CD4-positive, CD25-positive, alpha-beta regulatory T cell (primary cell): ENCODE measurements at regions not wholly inside any gene's neighbourhood (a gene's known extent, or its start where the extent isn't known, plus 50 kb on each side); places are given as distances from the start of the nearest gene placed in this dataset.

ENCODE experiments used
- ATAC-seq, 2 donors: fragments of 150-1000 bp; cut with Tn5 transposase; one replicate each; pipeline ENCODE4 v1.10.0; 2021; ENCODE audit warnings: low read depth in 2 of 2, moderate number of reproducible peaks in 2 of 2, moderate library complexity in 1 of 2
- DNase-seq, 3 donors: peaks; one replicate each; pipeline versions ENCODE4 v3.0.0 to v3.0.0-alpha.2; 2012 to 2022; ENCODE audit warnings: mixed read lengths in 1 of 3
- H3K27ac ChIP-seq: one replicate; pipeline ENCODE4 v1.7.0; 2013; ENCODE audit warnings: mild to moderate bottlenecking, low read length; ENCODE audit not compliant: insufficient read depth, poor library complexity, severe bottlenecking
- H3K27me3 ChIP-seq: one replicate; pipeline ENCODE4 v1.7.0; 2013; ENCODE audit warnings: low read length; ENCODE audit not compliant: control insufficient read depth, insufficient read depth
- H3K36me3 ChIP-seq: one replicate; pipeline ENCODE4 v1.7.0; 2013; ENCODE audit warnings: mild to moderate bottlenecking, low read length, moderate library complexity; ENCODE audit not compliant: control insufficient read depth, insufficient read depth
- H3K4me1 ChIP-seq: 2 replicates; pipeline ENCODE4 v1.7.0; 2013; ENCODE audit warnings: mild to moderate bottlenecking, low read length; ENCODE audit not compliant: insufficient read depth, control insufficient read depth, poor library complexity, severe bottlenecking
- H3K4me3 ChIP-seq: one replicate; pipeline ENCODE4 v1.7.0; 2013; ENCODE audit warnings: low read depth, mild to moderate bottlenecking, low read length, moderate library complexity
- H3K9me3 ChIP-seq, 2 experiments: 1 replicate in 1 of 2; 2 replicates in 1 of 2; pipeline ENCODE4 v1.7.0; 2013; ENCODE audit warnings: low read length in 2 of 2, mild to moderate bottlenecking in 1 of 2, moderate library complexity in 1 of 2; ENCODE audit not compliant: control insufficient read depth in 2 of 2
- H3K27ac Mint-ChIP-seq, 3 donors: one replicate each; pipeline ENCODE4 v1.8.0; 2020 to 2022; ENCODE audit warnings: mild to moderate bottlenecking in 3 of 3, mixed read lengths in 3 of 3, moderate library complexity in 2 of 3
- H3K27me3 Mint-ChIP-seq: one replicate; pipeline ENCODE4 v1.8.0; 2022; ENCODE audit warnings: mild to moderate bottlenecking, mixed read lengths
- H3K36me3 Mint-ChIP-seq: one replicate; pipeline ENCODE4 v1.8.0; 2020; ENCODE audit warnings: mixed read lengths
- H3K4me1 Mint-ChIP-seq, 4 donors: one replicate each; pipeline ENCODE4 v1.8.0; 2020 to 2022; ENCODE audit warnings: mixed read lengths in 4 of 4, mild to moderate bottlenecking in 1 of 4
- H3K4me3 Mint-ChIP-seq, 4 donors: one replicate each; pipeline ENCODE4 v1.8.0; 2020 to 2022; ENCODE audit warnings: mild to moderate bottlenecking in 4 of 4, mixed read lengths in 4 of 4, moderate library complexity in 3 of 4
- H3K9me3 Mint-ChIP-seq, 7 donors: one replicate each; pipeline ENCODE4 v1.8.0; 2020 to 2022; ENCODE audit warnings: mixed read lengths in 7 of 7, mild to moderate bottlenecking in 3 of 7, moderate library complexity in 2 of 7

DNA sequence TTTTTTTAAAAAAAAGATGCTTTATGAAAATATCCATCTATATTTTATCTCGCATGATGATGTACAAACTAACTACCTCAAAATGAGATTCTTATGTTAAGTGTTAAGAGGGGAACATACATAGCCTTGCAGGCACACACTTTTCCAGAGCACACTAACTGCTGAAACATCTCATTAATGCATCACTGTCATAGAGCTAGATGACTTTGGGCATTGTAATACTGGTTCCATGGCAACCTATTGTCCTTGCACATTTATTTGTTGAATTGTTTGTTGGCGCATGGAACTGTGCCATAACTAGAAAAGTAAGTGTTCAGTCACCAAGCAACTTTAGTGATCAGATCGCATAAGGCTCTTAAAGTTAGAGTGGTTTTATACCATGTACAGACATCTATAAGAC lies 348.3 kb downstream of the GALC start:
- no peaks in the 10 kb centered on the region for H3K4me1 Mint-ChIP-seq
- Histone ChIP-seq H3K4me3 (no peak overlapping the region), H3K36me3 (no peaks in the 10 kb centered on the region), H3K4me1 (no peaks in the 10 kb centered on the region), H3K27ac (no peak overlapping the region), H3K27me3 (no peaks in the 10 kb centered on the region), H3K9me3 (peaks cover 0 to 11% of the 10 kb centered on the region in 2 experiments)
- ATAC-seq (no peak), DNase-seq (no peak)
- H3K9me3 Mint-ChIP-seq = peaks cover 0 to 8% (median 8%) of the 10 kb centered on the region in 7 donors
- H3K36me3 Mint-ChIP-seq = no peaks in the 10 kb centered on the region
- H3K4me3 Mint-ChIP-seq = no peak overlapping the region
- H3K27ac Mint-ChIP-seq = no peak overlapping the region
- no peaks in the 10 kb centered on the region for H3K27me3 Mint-ChIP-seq

DNA sequence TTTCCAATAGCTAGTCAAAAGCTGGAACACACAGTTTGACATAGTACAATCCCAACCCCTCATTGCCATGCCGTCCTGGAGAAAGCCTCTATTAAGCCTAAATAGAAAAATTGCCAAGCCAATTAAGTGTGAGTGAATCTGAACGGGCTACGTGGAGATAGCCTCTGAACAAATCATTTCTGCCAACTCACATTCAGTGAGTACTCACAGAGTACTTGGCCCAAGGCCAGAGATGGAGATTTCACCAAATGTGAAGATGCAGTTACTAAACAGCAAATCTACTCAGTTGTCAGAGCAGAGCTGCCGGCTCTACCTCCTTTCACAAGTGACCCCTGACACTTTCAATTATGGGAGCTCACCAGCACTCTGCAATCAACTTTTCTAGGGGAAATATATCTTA lies 350.0 kb downstream of the GALC start:
- Histone ChIP-seq H3K9me3 (no peaks in the 10 kb centered on the region), H3K27ac (no peak overlapping the region), H3K36me3 (no peaks in the 10 kb centered on the region), H3K4me1 (no peaks in the 10 kb centered on the region), H3K4me3 (no peak overlapping the region), H3K27me3 (no peaks in the 10 kb centered on the region)
- DNase-seq = no peak
- H3K9me3 Mint-ChIP-seq = peaks cover 0 to 6% (median 3%) of the 10 kb centered on the region in 7 donors
- H3K27me3 Mint-ChIP-seq = no peaks in the 10 kb centered on the region
- no peak for ATAC-seq
- no peaks in the 10 kb centered on the region for H3K36me3 Mint-ChIP-seq
- H3K27ac Mint-ChIP-seq = no peak overlapping the region
- no peak overlapping the region for H3K4me3 Mint-ChIP-seq
- no peaks in the 10 kb centered on the region for H3K4me1 Mint-ChIP-seq

DNA sequence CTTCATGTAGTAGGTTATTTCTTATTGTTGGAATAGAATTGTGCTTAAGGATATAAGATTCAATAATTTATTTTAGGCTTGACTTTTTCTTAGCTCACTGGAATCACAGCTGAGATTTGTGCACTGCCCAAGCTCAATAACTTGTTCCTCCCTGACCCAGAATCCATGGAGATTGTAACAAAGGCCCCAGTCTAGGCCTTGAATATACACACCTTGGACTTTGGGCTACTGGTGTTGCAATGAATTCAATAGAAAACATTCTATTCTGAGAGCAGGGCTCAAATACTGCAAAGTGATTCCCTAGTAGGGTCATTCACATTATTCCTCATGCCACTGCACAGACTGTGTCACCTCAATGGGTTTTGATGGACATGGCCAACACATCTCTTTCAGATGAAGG lies 352.4 kb downstream of the GALC start:
- no peaks in the 10 kb centered on the region for H3K36me3 ChIP-seq
- H3K4me3 ChIP-seq = no peak overlapping the region
- H3K27me3 ChIP-seq = no peaks in the 10 kb centered on the region
- Mint-ChIP-seq H3K27me3 (no peaks in the 10 kb centered on the region), H3K27ac (no peak overlapping the region), H3K9me3 (peaks cover 0 to 6% (median 1%) of the 10 kb centered on the region in 7 donors), H3K4me3 (no peak overlapping the region), H3K4me1 (no peaks in the 10 kb centered on the region), H3K36me3 (no peaks in the 10 kb centered on the region)
- ATAC-seq = no peak
- no peak overlapping the region for H3K27ac ChIP-seq
- no peaks in the 10 kb centered on the region for H3K9me3 ChIP-seq
- no peaks in the 10 kb centered on the region for H3K4me1 ChIP-seq
- no peak for DNase-seq

DNA sequence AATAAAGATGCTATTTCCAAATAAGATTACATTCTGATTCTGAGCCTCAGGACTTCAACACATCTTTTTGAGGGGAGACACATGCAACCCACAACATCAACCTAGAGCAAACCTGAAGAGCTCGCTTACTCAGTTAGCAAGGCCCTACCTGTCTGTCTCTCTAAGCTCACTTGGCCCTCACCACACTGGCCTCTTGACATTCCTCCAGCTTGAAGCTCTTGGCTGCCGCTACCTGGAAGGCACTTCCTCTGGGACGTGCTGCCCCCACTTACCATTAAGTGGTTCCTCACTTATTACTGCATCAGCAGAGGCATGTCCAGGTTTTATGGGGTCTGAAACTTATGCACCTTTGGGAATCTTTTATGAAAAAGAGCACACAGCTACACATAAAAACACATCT lies 354.8 kb downstream of the GALC start:
- Histone ChIP-seq H3K36me3 (no peaks in the 10 kb centered on the region), H3K27ac (no peak overlapping the region), H3K4me3 (no peak overlapping the region), H3K9me3 (no peaks in the 10 kb centered on the region), H3K27me3 (no peaks in the 10 kb centered on the region), H3K4me1 (no peaks in the 10 kb centered on the region)
- DNase-seq (no peak), ATAC-seq (no peak)
- Mint-ChIP-seq H3K27me3 (no peaks in the 10 kb centered on the region), H3K4me1 (no peaks in the 10 kb centered on the region), H3K36me3 (no peaks in the 10 kb centered on the region), H3K9me3 (peaks cover 0 to 6% (median 2%) of the 10 kb centered on the region in 7 donors), H3K27ac (no peak overlapping the region), H3K4me3 (no peak overlapping the region)

DNA sequence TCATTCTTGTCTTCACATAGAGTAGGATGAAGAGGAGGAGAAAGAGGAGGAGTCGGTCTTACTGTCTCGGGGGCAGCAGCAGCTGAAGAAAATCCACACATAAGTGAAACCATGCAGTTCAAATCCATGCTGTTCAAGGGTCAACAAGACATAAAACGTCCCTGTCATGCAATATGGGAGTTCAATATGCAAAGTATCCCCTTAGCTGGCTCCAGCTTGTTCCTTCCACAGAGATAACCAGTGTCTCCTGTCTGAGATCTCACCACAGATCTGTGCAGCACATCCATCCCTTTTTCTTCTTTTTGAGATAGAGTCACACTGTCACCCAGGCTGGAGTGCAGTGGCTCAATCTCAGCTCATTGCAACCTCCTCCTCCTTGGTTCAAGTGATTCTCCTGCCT lies 357.5 kb downstream of the GALC start:
- no peak overlapping the region for H3K27ac ChIP-seq
- H3K36me3 ChIP-seq = no peaks in the 10 kb centered on the region
- H3K4me1 ChIP-seq = no peaks in the 10 kb centered on the region
- Mint-ChIP-seq H3K27me3 (no peaks in the 10 kb centered on the region), H3K36me3 (no peaks in the 10 kb centered on the region), H3K4me3 (no peak overlapping the region), H3K4me1 (no peaks in the 10 kb centered on the region), H3K9me3 (peaks cover 0 to 6% (median 0%) of the 10 kb centered on the region in 7 donors), H3K27ac (no peak overlapping the region)
- H3K4me3 ChIP-seq = no peak overlapping the region
- no peaks in the 10 kb centered on the region for H3K27me3 ChIP-seq
- ATAC-seq = no peak
- no peaks in the 10 kb centered on the region for H3K9me3 ChIP-seq
- DNase-seq = no peak

DNA sequence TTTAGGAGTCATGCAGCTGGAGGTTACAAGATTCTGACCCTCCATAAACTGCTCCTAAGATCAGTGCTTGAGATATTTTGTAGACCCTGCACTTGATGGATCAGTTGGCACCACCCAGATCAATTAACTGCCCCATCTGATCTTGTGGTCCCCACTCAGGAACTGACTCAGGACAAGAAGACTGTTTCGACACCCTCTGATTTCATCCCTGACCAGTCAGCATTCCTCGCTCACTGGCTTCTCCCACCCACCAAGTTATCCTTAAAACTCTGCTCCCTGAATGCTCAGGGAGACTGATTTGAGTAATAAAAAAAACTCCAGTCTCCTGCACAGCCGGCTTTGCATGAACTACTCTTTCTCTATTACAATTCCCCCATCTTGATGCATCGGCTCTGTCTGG lies 360.2 kb downstream of the GALC start:
- Histone ChIP-seq H3K9me3 (no peaks in the 10 kb centered on the region), H3K4me3 (no peak overlapping the region), H3K27ac (no peak overlapping the region), H3K4me1 (no peaks in the 10 kb centered on the region), H3K27me3 (no peaks in the 10 kb centered on the region), H3K36me3 (no peaks in the 10 kb centered on the region)
- H3K4me1 Mint-ChIP-seq = no peaks in the 10 kb centered on the region
- no peak for ATAC-seq
- H3K4me3 Mint-ChIP-seq = no peak overlapping the region
- H3K27me3 Mint-ChIP-seq = no peaks in the 10 kb centered on the region
- H3K9me3 Mint-ChIP-seq = peaks cover 0 to 3% (median 0%) of the 10 kb centered on the region in 7 donors
- no peaks in the 10 kb centered on the region for H3K36me3 Mint-ChIP-seq
- no peak for DNase-seq
- no peak overlapping the region for H3K27ac Mint-ChIP-seq

DNA sequence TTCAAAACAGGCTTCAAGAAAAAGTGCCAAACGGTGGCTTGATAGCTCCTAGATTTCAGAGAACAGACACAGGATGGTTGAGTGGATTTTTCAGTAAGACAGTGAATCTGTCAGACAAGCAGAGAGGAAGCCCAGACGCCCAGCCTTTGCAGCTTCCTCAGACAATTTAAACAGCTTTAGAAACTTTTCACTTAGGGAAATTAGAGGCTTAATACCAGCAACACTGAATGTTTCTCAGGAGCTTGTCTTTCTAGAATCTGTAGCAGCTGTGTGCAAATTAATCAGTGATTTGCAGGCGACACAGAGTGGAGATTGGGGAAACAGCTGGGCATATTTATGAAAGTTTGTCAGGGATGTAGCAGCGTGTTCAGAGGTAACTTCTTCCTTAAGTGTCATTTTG lies 362.1 kb downstream of the GALC start:
- H3K36me3 ChIP-seq = no peaks in the 10 kb centered on the region
- H3K27me3 ChIP-seq = no peaks in the 10 kb centered on the region
- no peaks in the 10 kb centered on the region for H3K27me3 Mint-ChIP-seq
- no peak for DNase-seq
- H3K36me3 Mint-ChIP-seq = no peaks in the 10 kb centered on the region
- no peaks in the 10 kb centered on the region for H3K4me1 Mint-ChIP-seq
- H3K4me3 Mint-ChIP-seq = no peak overlapping the region
- no peak overlapping the region for H3K4me3 ChIP-seq
- ATAC-seq = no peak
- no peak overlapping the region for H3K27ac ChIP-seq
- H3K27ac Mint-ChIP-seq = no peak overlapping the region
- peaks cover 0 to 4% (median 0%) of the 10 kb centered on the region in 7 donors for H3K9me3 Mint-ChIP-seq
- H3K4me1 ChIP-seq = no peaks in the 10 kb centered on the region
- H3K9me3 ChIP-seq = no peaks in the 10 kb centered on the region

DNA sequence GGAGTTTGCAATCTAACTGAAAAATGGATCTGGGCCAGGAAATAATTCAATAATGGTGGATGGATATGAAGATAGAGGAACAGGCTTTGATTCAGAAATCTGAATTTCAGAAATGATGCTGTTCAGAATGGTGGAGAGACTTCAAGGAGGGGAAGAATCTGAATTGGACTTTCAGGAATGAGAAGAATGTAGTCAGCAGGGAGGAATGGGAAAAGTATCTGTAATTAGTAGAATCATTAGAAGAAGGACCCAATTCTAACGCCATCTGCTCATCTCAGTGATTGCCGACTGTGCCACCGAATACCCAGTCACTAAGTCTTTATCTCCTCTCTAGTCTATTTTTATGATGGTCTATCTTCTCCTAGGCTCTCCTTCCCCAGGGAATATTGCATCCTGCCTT lies 363.2 kb downstream of the GALC start:
- DNase-seq (no peak), ATAC-seq (no peak)
- Mint-ChIP-seq H3K27me3 (no peaks in the 10 kb centered on the region), H3K4me1 (no peaks in the 10 kb centered on the region), H3K4me3 (no peak overlapping the region), H3K27ac (no peak overlapping the region), H3K9me3 (peaks cover 0 to 4% (median 0%) of the 10 kb centered on the region in 7 donors), H3K36me3 (no peaks in the 10 kb centered on the region)
- Histone ChIP-seq H3K27me3 (no peaks in the 10 kb centered on the region), H3K4me3 (no peak overlapping the region), H3K9me3 (no peaks in the 10 kb centered on the region), H3K36me3 (no peaks in the 10 kb centered on the region), H3K4me1 (no peaks in the 10 kb centered on the region), H3K27ac (no peak overlapping the region)
